ENCODE measurements at regions not wholly inside any gene's neighbourhood (a gene's known extent, or its start where the extent isn't known, plus 50 kb on each side); places are given as distances from the start of the nearest gene placed in this dataset.

DNA sequence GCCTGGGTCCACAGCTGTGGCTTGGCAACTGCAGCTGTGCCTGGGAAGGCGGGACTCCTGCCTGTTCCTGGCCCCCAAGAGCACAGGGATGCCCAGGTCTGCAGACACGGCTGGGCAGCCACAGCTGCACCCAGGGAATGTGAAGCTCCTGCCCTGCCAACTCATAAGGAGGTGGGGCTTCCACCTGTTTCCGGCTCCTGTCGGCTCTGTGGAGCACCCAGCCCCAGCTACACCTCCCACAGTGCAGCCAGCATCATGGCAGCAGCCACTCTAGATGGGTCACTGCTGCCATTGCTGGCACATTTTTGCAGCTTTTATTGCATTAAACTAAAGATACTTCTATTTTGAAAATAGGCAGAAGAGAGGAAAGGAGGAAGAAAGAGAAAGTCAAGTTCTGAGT lies 207.9 kb downstream of the SAMD5 start:
- no peak overlapping the region for H3K4me3 ChIP-seq (ENCODE audit: low read depth, low read length)
- no peak for TF ChIP-seq CTCF (IDR thresholded peaks at IDR 0.05; ENCODE audit: insufficient read depth, low read length, severe bottlenecking)
- DNase-seq (ENCODE audit: low read depth) (no peak), FAIRE-seq (no peak)
- no peaks in the 10 kb centered on the region for H3K36me3 ChIP-seq (ENCODE audit: control insufficient read depth, insufficient read depth, low read length)
- H3K27me3 ChIP-seq (ENCODE audit: control insufficient read depth, insufficient read depth, low read length): no peaks in the 10 kb centered on the region

DNA sequence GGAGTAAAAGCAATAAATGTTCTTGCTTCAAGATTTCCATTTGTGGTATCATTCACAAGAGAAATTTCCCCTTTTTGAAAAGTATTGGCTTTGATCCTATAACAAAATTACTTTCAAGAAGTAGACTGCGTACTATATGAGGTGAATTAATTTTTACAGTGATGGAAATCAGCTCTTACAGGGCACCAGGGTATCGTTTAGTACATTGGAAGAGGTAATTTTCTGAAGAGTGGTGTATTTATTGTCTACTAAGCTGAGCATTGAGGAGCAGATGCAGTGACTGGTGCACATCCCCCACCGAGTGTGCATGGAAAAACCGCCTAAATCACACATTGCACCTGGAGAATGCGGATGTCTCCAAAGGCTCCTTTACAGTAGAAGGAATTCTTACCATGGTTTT lies 209.5 kb downstream of the SAMD5 start:
- no peaks in the 10 kb centered on the region for H3K27me3 ChIP-seq (ENCODE audit: control insufficient read depth, insufficient read depth, low read length)
- no peak overlapping the region for H3K4me3 ChIP-seq (ENCODE audit: low read depth, low read length)
- no peak for DNase-seq (ENCODE audit: low read depth)
- no peaks in the 10 kb centered on the region for H3K36me3 ChIP-seq (ENCODE audit: control insufficient read depth, insufficient read depth, low read length)
- no peak for TF ChIP-seq CTCF (IDR thresholded peaks at IDR 0.05; ENCODE audit: insufficient read depth, low read length, severe bottlenecking)
- FAIRE-seq: no peak

DNA sequence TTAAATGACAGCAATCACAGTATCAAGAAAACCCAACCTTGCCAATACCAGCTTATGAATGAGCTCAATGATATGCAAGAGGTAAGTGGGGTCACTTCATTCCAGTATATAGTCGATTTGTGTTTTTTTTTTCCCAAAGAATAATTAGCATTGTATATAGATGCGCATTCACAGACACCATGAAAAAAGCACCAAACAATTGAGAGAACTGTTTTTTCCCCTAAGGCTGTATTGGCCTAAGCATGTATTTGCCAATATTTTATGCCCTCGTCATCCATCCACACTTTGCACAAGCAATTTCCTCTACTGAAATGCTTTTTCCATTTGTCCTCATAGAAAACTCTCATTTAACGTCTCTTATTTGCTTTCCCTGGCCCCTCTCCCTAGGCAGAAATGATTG lies 213.7 kb downstream of the SAMD5 start:
- Histone ChIP-seq H3K4me3 (ENCODE audit: low read depth, low read length) (no peak overlapping the region), H3K27me3 (ENCODE audit: control insufficient read depth, insufficient read depth, low read length) (no peaks in the 10 kb centered on the region), H3K36me3 (ENCODE audit: control insufficient read depth, insufficient read depth, low read length) (no peaks in the 10 kb centered on the region)
- FAIRE-seq: no peak
- no peak for TF ChIP-seq CTCF (IDR thresholded peaks at IDR 0.05; ENCODE audit: insufficient read depth, low read length, severe bottlenecking)
- no peak for DNase-seq (ENCODE audit: low read depth)

- FAIRE-seq: no peak
- Histone ChIP-seq H3K27me3 (ENCODE audit: control insufficient read depth, insufficient read depth, low read length) (no peaks in the 10 kb centered on the region), H3K36me3 (ENCODE audit: control insufficient read depth, insufficient read depth, low read length) (no peaks in the 10 kb centered on the region), H3K4me3 (ENCODE audit: low read depth, low read length) (no peak overlapping the region)
- no peak for DNase-seq (ENCODE audit: low read depth)
- no peak for TF ChIP-seq CTCF (IDR thresholded peaks at IDR 0.05; ENCODE audit: insufficient read depth, low read length, severe bottlenecking)
These were observed 216.0 kb downstream of the SAMD5 start for GRCh38 chr6:147724454-147724853.

- DNase-seq (ENCODE audit: low read depth) (no peak), FAIRE-seq (no peak)
- Histone ChIP-seq H3K4me3 (ENCODE audit: low read depth, low read length) (no peak overlapping the region), H3K27me3 (ENCODE audit: control insufficient read depth, insufficient read depth, low read length) (no peaks in the 10 kb centered on the region), H3K36me3 (ENCODE audit: control insufficient read depth, insufficient read depth, low read length) (no peaks in the 10 kb centered on the region)
- no peak for TF ChIP-seq CTCF (IDR thresholded peaks at IDR 0.05; ENCODE audit: insufficient read depth, low read length, severe bottlenecking)
These were observed 217.9 kb downstream of the SAMD5 start for GRCh38 chr6:147726342-147726741.

DNA sequence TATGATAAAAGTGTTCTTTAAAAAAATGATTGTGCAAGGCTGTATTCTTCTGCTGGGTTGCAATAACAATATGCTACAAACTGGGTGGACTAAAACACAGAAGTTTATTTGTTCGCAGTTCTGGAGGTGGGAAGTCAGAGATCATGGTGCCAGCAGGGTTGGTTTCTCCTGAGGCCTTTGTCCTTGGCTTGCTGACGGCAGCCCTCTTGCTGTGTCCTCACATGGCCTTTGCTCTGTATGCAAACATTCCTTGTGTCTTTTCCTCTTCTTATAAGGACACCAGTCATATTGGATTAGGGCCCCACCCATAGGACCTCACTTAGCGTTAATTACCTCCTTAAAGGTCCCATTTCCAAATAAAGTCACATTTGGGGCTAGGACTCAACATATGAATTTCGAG lies 220.4 kb downstream of the SAMD5 start:
- no peak for TF ChIP-seq CTCF (IDR thresholded peaks at IDR 0.05; ENCODE audit: insufficient read depth, low read length, severe bottlenecking)
- Histone ChIP-seq H3K36me3 (ENCODE audit: control insufficient read depth, insufficient read depth, low read length) (no peaks in the 10 kb centered on the region), H3K4me3 (ENCODE audit: low read depth, low read length) (no peak overlapping the region), H3K27me3 (ENCODE audit: control insufficient read depth, insufficient read depth, low read length) (no peaks in the 10 kb centered on the region)
- no peak for DNase-seq (ENCODE audit: low read depth)
- no peak for FAIRE-seq

All from bronchial epithelial cell (primary cell).